SH-SY5Y (cell line): ENCODE measurements at regions not wholly inside any gene's neighbourhood (a gene's known extent, or its start where the extent isn't known, plus 50 kb on each side); places are given as distances from the start of the nearest gene placed in this dataset.

Source experiments
- GATA2 ChIP-seq: IDR thresholded peaks from 2 replicates; pipeline ENCODE4 v1.6.1; 2011; ENCODE audit warnings: mild to moderate bottlenecking, low read depth, low read length
- GATA3 ChIP-seq: IDR thresholded peaks from 2 replicates; pipeline ENCODE4 v1.6.1; 2011; ENCODE audit warnings: low read depth, mild to moderate bottlenecking, low read length, moderate library complexity

DNA sequence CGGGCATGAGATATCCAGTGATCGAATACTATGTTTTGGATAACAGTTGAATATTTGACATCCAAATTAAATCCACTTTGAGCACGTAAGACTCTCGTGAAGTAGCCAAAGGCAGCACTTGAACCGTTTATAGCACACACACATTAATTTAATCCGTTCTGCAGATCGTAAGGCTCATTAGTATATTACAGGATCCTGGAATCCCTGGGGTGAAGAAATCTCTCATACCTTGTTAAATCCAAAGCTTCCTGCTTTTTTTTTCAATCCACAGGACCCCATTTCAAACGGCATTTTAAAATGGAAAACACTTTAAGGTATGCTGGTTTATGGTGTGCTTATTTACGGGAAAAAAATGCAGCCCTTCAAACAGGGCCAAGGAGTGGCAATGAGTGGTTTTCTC, 158.4 kb upstream of the ADARB2 start:
- TF ChIP-seq GATA2 (no peak), GATA3 (no peak)

DNA sequence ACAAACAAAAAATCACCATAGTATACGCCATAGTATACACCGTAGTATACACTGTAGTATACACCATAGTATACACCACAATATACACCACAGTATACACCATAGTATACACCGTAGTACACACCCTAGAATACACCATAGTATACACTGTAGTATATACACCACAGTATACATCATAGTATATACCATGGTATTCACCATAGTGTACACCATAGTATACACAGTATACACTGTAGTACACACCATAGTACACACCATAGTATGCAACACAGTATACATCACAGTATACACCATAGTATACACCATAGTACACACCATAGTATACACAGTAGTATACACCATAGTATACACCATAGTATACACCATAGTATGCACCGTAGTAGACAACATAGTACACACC, 157.6 kb upstream of the ADARB2 start:
- no peak for TF ChIP-seq GATA2
- TF ChIP-seq GATA3: no peak

DNA sequence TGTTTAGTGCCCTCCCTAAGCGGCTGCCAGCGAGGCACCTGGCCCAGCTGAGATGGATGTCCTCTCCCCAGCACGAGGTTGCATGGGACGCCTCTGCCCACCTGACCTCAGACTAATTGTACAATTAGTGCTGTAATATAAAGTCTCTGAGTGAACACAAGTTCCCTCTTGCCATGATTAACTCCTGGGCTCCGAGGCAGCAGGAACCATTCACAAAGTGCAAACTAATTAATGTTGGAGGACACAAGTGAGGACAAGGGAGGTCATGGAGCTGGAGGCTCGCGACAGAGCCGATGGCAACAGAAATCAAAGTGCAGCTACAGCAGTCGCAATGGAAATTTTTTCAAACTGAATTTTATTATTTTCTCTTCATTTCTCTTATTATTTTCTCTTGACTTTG, 156.6 kb upstream of the ADARB2 start:
- no peak for TF ChIP-seq GATA3
- no peak for TF ChIP-seq GATA2

GRCh38 chr10:1886039-1886438, 148.7 kb upstream of the ADARB2 start:
- no peak for TF ChIP-seq GATA3
- no peak for TF ChIP-seq GATA2

DNA sequence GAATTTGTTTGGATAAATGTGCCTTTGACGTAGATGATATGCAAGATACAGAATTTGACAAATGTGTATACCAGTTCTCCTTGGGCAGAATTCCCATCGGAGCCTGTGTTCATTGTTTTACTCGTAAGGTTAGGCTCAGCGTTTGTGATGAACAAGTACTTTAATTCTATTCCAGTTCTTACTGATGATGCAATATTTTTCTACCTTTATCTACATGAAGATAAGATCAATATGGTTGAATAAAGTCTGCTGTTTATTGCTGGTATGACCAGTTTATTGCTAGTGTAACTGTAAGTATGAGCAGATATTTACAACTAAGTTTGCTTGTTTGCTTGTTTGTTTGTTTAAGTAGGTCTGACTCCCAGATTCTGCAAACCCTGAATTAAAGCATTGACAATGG, 145.4 kb upstream of the ADARB2 start:
- TF ChIP-seq GATA2 (no peak), GATA3 (no peak)

DNA sequence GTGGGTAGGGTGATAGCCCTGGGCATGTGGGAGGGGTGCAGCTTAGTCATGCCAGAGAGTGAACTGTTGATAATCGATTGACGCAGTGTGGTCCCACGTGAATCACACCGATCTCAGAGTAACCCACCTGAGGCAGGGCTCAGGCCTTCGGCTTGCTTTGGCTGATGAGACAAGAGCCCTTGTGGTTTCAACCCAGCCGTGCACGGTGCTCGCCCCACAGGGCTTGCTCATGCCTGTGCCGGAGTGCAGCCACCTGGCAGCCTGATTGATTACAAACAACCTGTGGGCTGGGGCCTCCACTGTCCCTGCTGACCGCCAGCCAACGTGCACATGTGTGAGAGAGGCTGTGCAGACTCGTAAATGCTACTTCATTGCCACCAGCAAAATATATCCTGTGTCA, 144.9 kb upstream of the ADARB2 start:
- TF ChIP-seq GATA3 (no peak), GATA2 (no peak)

GRCh38 chr10:1881636-1882035, 144.3 kb upstream of the ADARB2 start:
- TF ChIP-seq GATA3 (no peak), GATA2 (no peak)

- TF ChIP-seq GATA3 (no peak), GATA2 (no peak)
Measured at GRCh38 chr10:1874533-1874932, 137.2 kb upstream of the ADARB2 start.

DNA sequence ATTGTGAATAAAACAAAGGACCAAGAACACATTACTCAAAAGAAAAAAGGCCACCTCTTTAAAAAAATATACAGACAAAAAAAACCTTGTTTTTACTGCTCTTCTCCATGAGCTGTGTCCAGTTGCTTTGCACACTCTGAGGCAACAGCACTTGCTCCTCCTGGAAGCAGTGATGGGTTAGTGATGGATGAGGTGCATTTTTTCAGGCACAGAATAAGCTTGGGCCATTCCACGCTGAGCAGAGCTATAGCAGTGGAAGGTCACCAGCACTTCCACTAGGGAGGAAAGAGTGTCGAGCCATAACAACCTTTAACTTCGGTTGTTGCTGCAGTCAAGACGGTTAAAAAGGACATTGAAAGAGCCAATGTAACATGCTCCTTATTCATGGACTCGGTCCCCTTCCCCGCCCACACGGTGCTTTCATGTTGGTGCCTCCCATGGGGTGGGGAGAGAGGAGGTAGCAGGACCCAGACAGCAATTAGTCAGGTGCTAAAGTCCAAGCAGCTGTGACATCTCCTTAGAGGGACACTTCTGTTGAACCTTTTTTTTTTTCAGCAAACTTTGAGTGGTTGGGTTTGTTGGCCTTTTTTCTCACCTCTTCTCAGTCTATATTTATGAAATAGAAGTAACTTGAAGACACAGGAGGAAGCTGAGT, 136.5 kb upstream of the ADARB2 start:
- no peak for TF ChIP-seq GATA3
- TF ChIP-seq GATA2: no peak

DNA sequence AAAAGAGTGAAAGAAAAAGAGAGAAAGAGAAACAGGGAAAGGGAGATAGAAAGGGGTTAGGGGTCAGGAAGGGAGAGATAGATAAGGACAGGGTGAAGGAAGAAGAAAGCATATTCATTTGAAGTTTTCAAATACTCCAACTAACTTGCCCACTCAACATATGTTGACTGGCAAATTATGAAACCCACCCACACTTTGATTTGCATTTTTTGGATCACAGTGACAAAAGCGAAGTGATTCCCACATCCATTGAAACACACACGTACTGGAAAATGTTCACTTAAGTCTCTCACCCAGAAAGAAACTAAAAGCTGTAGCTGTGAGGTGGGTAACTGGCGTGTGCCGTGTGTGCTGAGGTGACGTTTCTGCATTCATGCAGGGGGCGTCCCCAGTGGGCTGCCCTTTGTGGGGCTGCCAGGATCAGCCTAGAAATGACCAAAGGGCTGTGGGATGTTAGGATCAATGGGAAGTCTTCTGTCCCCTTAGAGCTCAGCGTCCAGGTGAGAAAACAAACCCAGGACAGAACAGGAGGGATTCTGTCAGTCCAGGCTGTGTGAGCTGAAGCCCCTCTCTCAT, 134.9 kb upstream of the ADARB2 start:
- TF ChIP-seq GATA2 (no peak), GATA3 (no peak)

DNA sequence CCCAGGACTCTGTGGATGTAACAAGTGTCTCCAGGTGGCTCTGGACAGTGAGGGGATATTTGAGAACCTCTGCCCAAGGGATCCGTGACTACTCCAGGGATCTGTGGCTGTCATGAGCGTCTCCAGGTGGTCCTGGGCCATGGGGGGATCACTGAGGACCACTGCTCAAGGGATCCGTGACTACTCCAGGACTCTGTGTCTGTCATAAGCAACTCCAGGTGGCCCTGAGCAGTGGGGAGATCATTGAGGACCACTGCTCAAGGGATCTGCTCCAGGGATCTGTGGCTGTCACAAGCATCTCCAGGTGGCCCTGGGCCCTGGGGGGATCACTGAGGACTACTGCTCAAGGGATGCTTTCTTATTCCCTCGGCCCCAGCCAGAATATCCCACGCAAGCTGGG, 133.2 kb upstream of the ADARB2 start:
- TF ChIP-seq GATA3 (no peak), GATA2 (no peak)

- TF ChIP-seq GATA2: no peak
- no peak for TF ChIP-seq GATA3
Measured at GRCh38 chr10:1869861-1870260, 132.5 kb upstream of the ADARB2 start.

DNA sequence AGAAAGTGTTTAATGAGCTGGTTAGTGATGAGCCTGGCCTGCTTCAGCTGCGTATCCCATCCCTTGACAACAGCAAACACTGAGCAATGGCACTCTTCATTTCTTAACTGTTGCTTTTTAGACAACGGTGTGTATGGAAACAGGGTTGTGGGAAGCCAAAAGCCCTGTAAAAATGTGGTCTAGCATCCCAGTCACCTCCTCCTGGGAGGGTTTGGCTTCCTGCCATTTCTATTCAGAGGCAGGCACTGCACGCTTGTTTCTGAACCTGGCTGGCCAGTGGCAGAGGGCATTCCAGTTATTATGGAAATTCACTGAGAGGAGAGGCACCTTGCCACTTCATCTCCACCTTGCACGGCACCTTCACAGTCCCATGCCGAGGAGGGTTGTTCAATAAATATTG, 123.0 kb upstream of the ADARB2 start:
- TF ChIP-seq GATA3: no peak

GRCh38 chr10:1858547-1858946, 121.2 kb upstream of the ADARB2 start:
- TF ChIP-seq GATA3 (no peak), GATA2 (no peak)

DNA sequence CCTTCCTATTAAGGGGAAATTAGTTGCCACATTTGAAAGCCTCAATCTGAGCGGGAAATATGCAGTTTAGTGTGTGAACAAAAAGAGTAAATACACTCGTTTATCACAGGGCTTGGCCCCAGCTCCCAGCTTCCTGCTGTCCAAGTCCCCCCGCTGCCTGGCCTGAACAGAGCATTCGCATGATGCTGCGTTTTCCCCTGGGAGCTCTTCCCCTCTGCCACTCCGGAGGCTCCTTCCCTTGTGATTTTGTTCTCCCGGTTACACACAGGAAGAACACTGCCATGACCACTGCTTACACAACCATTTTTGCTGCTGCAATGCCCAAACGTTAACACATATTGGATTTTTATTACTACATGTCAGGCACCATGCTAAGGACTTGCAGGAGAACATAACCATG, 120.7 kb upstream of the ADARB2 start:
- TF ChIP-seq GATA2 (no peak), GATA3 (no peak)

DNA sequence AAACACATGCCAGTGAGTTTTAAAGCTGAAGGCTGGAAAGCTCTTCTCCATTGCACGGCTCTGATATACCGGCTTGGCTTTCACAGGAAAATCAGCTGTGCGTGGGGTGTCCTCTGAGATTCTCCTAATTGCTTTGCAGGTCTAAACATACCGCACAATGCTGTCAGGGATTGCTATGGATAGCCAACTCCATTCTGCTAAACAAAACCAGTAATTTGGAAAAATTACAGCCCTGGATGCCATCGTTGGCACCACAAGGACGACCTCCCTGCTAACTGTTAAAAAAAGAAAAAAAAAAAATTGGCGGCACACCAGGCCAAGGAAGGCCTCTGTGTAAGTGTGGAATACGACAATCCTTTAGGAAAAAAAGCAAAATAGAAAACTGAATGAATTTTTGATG, 118.6 kb upstream of the ADARB2 start:
- no peak for TF ChIP-seq GATA2
- TF ChIP-seq GATA3: no peak
